ENCODE measurements at regions not wholly inside any gene's neighbourhood (a gene's known extent, or its start where the extent isn't known, plus 50 kb on each side); places are given as distances from the start of the nearest gene placed in this dataset.

DNA sequence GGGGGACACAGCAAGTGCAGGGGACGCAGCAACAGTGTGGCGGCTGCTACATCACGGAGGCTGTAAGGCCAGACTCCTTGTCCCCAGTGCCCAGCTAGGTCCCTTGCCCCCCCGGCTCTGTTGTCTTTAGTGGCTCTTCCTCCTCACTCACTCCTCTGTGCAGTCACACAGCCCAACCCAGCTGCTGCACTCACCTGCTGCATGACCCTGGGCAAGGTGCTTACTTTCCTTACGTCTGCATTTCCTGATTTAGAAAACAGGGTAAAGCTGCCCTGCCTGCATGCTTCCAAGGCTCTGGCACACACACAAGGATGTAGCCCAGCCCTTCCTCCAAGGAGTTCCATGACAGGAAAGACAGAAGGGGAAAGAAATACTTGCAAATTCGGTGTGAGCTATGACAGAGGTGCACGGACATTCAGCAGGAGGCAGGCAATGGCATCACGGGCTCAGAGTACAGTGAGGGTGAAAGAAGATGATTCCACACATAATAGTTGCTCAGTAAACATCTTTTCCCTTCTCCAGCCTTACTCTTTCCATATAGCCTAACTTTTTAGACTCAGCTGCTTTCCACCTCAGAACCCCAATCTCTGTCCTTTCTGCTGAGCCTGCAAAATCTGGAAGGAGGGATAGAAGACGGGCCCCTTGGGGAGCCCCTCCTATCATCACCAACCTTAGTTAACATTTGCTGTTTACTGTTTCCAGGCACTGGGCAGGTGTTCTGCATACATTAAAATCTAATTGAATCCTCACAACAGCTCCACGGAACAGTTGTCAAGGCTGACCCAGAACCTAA is 150.9 kb downstream of the MRM1 start:
- no peak overlapping the region for H3K4me3 Mint-ChIP-seq (ENCODE audit: unreplicated experiment)
- Histone ChIP-seq H3K79me2 (ENCODE audit: insufficient read depth, low read length) (no peaks in the 10 kb centered on the region), H2AFZ (ENCODE audit: low read depth, low read length) (no peak overlapping the region), H3K36me3 (ENCODE audit: insufficient read depth, low read length) (no peaks in the 10 kb centered on the region), H3K9ac (ENCODE audit: low read length) (no peak overlapping the region), H3K27ac (ENCODE audit: low read depth, low read length) (no peak overlapping the region), H3K9me3 (ENCODE audit: insufficient read depth, low read depth, low read length) (no peaks in the 10 kb centered on the region), H3K4me1 (ENCODE audit: insufficient read depth, low read length) (no peaks in the 10 kb centered on the region), H3K4me2 (ENCODE audit: low read length) (no peak overlapping the region), H3K27me3 (ENCODE audit: insufficient read depth, low read length) (peaks cover 10% of the 10 kb centered on the region), H3K4me3 (ENCODE audit: insufficient read depth, low read depth, low read length) (no peak overlapping the region), H4K20me1 (ENCODE audit: insufficient read depth, low read length) (no peaks in the 10 kb centered on the region)
- H3K4me1 Mint-ChIP-seq (ENCODE audit: low read depth, unreplicated experiment), result no peaks in the 10 kb centered on the region
- H3K36me3 Mint-ChIP-seq (ENCODE audit: low read depth, unreplicated experiment), result peaks cover 1% of the 10 kb centered on the region
- no peak for DNase-seq (ENCODE audit: low read depth)
- FAIRE-seq, result no peak
- TF ChIP-seq, protein P1, sequence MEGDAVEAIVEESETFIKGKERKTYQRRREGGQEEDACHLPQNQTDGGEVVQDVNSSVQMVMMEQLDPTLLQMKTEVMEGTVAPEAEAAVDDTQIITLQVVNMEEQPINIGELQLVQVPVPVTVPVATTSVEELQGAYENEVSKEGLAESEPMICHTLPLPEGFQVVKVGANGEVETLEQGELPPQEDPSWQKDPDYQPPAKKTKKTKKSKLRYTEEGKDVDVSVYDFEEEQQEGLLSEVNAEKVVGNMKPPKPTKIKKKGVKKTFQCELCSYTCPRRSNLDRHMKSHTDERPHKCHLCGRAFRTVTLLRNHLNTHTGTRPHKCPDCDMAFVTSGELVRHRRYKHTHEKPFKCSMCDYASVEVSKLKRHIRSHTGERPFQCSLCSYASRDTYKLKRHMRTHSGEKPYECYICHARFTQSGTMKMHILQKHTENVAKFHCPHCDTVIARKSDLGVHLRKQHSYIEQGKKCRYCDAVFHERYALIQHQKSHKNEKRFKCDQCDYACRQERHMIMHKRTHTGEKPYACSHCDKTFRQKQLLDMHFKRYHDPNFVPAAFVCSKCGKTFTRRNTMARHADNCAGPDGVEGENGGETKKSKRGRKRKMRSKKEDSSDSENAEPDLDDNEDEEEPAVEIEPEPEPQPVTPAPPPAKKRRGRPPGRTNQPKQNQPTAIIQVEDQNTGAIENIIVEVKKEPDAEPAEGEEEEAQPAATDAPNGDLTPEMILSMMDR (IDR thresholded peaks at IDR 0.05; ENCODE audit: insufficient read depth, low read depth, low read length), result no peak
- TF ChIP-seq EZH2 (IDR thresholded peaks at IDR 0.05; ENCODE audit: insufficient read depth, low read length), result no peak
- no peak overlapping the region for H3K27ac Mint-ChIP-seq (ENCODE audit: unreplicated experiment)
- H3K9me3 Mint-ChIP-seq (ENCODE audit: unreplicated experiment), result no peaks in the 10 kb centered on the region
- H3K27me3 Mint-ChIP-seq (ENCODE audit: low read depth, unreplicated experiment), result peaks cover 75% of the 10 kb centered on the region

DNA sequence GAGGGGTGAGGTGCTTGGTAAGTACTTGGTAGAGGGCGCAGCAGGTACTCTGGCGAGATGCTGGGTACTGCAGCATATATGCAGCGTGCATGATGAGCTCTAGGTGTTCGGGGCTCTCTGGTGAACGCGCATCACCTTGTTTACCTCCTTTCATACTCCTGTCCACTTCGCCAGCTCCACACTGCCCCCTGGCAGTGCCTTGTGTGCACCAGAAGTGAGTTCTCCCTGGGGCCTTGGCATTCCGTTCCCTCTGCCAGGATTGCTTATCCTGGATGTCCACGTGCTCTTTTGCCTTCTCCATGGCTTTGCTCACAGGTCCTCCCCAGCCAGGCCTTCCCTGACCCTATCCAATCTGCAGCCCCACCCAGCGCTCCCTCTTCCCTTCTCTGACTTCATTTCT is 154.2 kb downstream of the MRM1 start:
- DNase-seq (ENCODE audit: low read depth) (no peak), FAIRE-seq (no peak)
- H3K4me2 ChIP-seq (ENCODE audit: low read length), result no peak overlapping the region
- Mint-ChIP-seq H3K9me3 (ENCODE audit: unreplicated experiment) (no peaks in the 10 kb centered on the region), H3K4me3 (ENCODE audit: unreplicated experiment) (no peak overlapping the region), H3K27me3 (ENCODE audit: low read depth, unreplicated experiment) (peaks cover 58% of the 10 kb centered on the region), H3K4me1 (ENCODE audit: low read depth, unreplicated experiment) (no peaks in the 10 kb centered on the region), H3K27ac (ENCODE audit: unreplicated experiment) (no peak overlapping the region), H3K36me3 (ENCODE audit: low read depth, unreplicated experiment) (peaks cover 1% of the 10 kb centered on the region)
- H3K9me3 ChIP-seq (ENCODE audit: insufficient read depth, low read depth, low read length), result no peaks in the 10 kb centered on the region
- H3K79me2 ChIP-seq (ENCODE audit: insufficient read depth, low read length), result no peaks in the 10 kb centered on the region
- no peak overlapping the region for H3K4me3 ChIP-seq (ENCODE audit: insufficient read depth, low read depth, low read length)
- no peaks in the 10 kb centered on the region for H4K20me1 ChIP-seq (ENCODE audit: insufficient read depth, low read length)
- no peaks in the 10 kb centered on the region for H3K4me1 ChIP-seq (ENCODE audit: insufficient read depth, low read length)
- H3K9ac ChIP-seq (ENCODE audit: low read length), result no peak overlapping the region
- H3K27ac ChIP-seq (ENCODE audit: low read depth, low read length), result no peak overlapping the region
- no peaks in the 10 kb centered on the region for H3K36me3 ChIP-seq (ENCODE audit: insufficient read depth, low read length)
- H3K27me3 ChIP-seq (ENCODE audit: insufficient read depth, low read length), result peaks cover 7% of the 10 kb centered on the region
- H2AFZ ChIP-seq (ENCODE audit: low read depth, low read length), result no peak overlapping the region
- TF ChIP-seq EZH2 (IDR thresholded peaks at IDR 0.05; ENCODE audit: insufficient read depth, low read length), result no peak
- TF ChIP-seq, protein P1 (IDR thresholded peaks at IDR 0.05; ENCODE audit: insufficient read depth, low read depth, low read length), result no peak

DNA sequence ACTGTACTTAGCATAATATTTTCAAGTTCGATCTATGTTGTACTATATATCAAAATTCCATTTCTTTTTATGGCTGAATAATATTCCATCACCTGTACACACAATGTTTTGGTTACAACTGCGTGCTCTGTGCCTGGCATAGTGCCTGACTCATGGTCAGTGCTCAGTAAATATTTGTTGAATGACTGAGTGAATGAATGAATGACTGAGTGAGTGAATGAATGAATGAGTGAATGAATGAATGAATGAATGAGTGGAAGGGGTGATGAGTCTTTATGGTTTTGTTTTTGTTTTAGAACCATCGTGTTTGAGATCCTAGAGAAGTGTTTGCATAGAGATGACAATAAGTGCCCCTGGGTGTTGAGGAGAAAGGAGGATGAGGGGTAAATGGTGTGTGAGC is 155.3 kb downstream of the MRM1 start:
- H3K4me2 ChIP-seq (ENCODE audit: low read length), result no peak overlapping the region
- Mint-ChIP-seq H3K4me3 (ENCODE audit: unreplicated experiment) (no peak overlapping the region), H3K27ac (ENCODE audit: unreplicated experiment) (no peak overlapping the region), H3K27me3 (ENCODE audit: low read depth, unreplicated experiment) (peaks cover 50% of the 10 kb centered on the region), H3K4me1 (ENCODE audit: low read depth, unreplicated experiment) (no peaks in the 10 kb centered on the region), H3K9me3 (ENCODE audit: unreplicated experiment) (no peaks in the 10 kb centered on the region), H3K36me3 (ENCODE audit: low read depth, unreplicated experiment) (peaks cover 1% of the 10 kb centered on the region)
- no peak overlapping the region for H3K4me3 ChIP-seq (ENCODE audit: insufficient read depth, low read depth, low read length)
- H3K27me3 ChIP-seq (ENCODE audit: insufficient read depth, low read length), result peaks cover 7% of the 10 kb centered on the region
- H3K9ac ChIP-seq (ENCODE audit: low read length), result no peak overlapping the region
- DNase-seq (ENCODE audit: low read depth), result no peak
- TF ChIP-seq, protein P1 (IDR thresholded peaks at IDR 0.05; ENCODE audit: insufficient read depth, low read depth, low read length), result no peak
- no peaks in the 10 kb centered on the region for H4K20me1 ChIP-seq (ENCODE audit: insufficient read depth, low read length)
- H2AFZ ChIP-seq (ENCODE audit: low read depth, low read length), result no peak overlapping the region
- H3K4me1 ChIP-seq (ENCODE audit: insufficient read depth, low read length), result no peaks in the 10 kb centered on the region
- no peaks in the 10 kb centered on the region for H3K79me2 ChIP-seq (ENCODE audit: insufficient read depth, low read length)
- H3K36me3 ChIP-seq (ENCODE audit: insufficient read depth, low read length), result no peaks in the 10 kb centered on the region
- no peak for FAIRE-seq
- no peak overlapping the region for H3K27ac ChIP-seq (ENCODE audit: low read depth, low read length)
- H3K9me3 ChIP-seq (ENCODE audit: insufficient read depth, low read depth, low read length), result no peaks in the 10 kb centered on the region
